ENCODE measurements at regions not wholly inside any gene's neighbourhood (a gene's known extent, or its start where the extent isn't known, plus 50 kb on each side); places are given as distances from the start of the nearest gene placed in this dataset.

GRCh38 chr6:126440923-126441322 lies 101.0 kb downstream of the CENPW start:
- TF ChIP-seq CTCF (IDR thresholded peaks at IDR 0.05; ENCODE audit: low read depth, low read length), result no peak
- no peak for TF ChIP-seq POLR2A (IDR thresholded peaks at IDR 0.05; ENCODE audit: extremely low read depth, insufficient read length)
- TF ChIP-seq MYC (IDR thresholded peaks at IDR 0.05; ENCODE audit: low read depth, low read length), result no peak
- no peak for TF ChIP-seq MAX (IDR thresholded peaks at IDR 0.05; ENCODE audit: low read depth, low read length)

Data from NB4 (cell line).